GM10266 (cell line): ENCODE measurements at regions not wholly inside any gene's neighbourhood (a gene's known extent, or its start where the extent isn't known, plus 50 kb on each side); places are given as distances from the start of the nearest gene placed in this dataset.

ENCODE experiments used
- DNase-seq: peaks from one replicate; pipeline ENCODE4 v3.0.0; 2012; ENCODE audit errors: extremely low spot score
- TF ChIP-seq, protein P1 (sequence below): IDR thresholded peaks from 2 replicates; pipeline ENCODE4 v1.5.1; 2012; ENCODE audit warnings: mild to moderate bottlenecking, low read depth; ENCODE audit not compliant: control insufficient read depth, insufficient read depth; ENCODE audit errors: missing control alignments

- DNase-seq = no peak
- TF ChIP-seq, protein P1, sequence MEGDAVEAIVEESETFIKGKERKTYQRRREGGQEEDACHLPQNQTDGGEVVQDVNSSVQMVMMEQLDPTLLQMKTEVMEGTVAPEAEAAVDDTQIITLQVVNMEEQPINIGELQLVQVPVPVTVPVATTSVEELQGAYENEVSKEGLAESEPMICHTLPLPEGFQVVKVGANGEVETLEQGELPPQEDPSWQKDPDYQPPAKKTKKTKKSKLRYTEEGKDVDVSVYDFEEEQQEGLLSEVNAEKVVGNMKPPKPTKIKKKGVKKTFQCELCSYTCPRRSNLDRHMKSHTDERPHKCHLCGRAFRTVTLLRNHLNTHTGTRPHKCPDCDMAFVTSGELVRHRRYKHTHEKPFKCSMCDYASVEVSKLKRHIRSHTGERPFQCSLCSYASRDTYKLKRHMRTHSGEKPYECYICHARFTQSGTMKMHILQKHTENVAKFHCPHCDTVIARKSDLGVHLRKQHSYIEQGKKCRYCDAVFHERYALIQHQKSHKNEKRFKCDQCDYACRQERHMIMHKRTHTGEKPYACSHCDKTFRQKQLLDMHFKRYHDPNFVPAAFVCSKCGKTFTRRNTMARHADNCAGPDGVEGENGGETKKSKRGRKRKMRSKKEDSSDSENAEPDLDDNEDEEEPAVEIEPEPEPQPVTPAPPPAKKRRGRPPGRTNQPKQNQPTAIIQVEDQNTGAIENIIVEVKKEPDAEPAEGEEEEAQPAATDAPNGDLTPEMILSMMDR = no peak
Measured at GRCh38 chr3:40867797-40868196, 331.5 kb upstream of the CTNNB1 start.

DNA sequence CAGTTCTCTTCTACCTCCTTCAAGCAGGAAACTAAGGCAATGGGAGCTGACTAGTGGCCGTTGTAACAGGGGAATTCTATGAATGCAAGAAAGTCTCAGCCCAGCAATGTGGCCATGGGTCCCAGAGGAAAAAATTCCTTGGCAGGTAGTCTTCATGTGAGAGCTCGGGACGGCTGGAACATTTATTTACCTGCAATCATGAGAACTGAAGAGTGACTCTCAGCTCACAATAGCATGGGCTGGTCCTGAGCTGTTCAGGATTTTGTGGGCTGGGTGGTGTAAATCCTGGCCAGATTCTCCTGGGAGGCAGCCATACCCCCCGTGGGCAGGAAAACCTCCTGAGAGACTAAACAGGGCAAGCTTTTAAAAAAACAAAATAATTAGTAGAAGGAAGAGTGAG is 330.3 kb upstream of the CTNNB1 start:
- DNase-seq = no peak

GRCh38 chr3:40869939-40870338 is 329.4 kb upstream of the CTNNB1 start:
- TF ChIP-seq, protein P1 = no peak
- no peak for DNase-seq

More for the DNA sequence above, 330.3 kb upstream of the CTNNB1 start:
- TF ChIP-seq, protein P1 = no peak

DNA sequence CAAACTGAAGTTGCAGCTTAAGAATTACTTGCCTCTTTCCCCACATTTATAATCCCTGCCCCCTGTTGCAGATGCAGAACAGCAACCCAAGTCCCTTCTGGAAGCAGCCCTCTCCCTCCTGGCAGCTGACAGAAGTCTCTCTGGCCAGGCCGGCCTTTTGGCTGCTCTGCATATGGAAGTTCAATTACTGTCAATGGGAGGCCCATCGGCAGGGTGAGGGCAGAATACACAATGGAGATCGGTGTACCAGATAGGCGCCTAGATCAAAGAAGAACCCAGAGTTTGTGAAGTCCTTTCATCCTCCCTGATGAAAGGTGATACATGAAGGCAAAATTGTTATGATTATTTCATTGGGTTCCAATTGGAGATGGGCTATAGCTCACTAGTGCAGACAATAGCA is 327.9 kb upstream of the CTNNB1 start:
- no peak for DNase-seq
- TF ChIP-seq, protein P1 = no peak

- TF ChIP-seq, protein P1 = no peak
- no peak for DNase-seq
Measured at GRCh38 chr3:40872258-40872920, 326.9 kb upstream of the CTNNB1 start.

DNA sequence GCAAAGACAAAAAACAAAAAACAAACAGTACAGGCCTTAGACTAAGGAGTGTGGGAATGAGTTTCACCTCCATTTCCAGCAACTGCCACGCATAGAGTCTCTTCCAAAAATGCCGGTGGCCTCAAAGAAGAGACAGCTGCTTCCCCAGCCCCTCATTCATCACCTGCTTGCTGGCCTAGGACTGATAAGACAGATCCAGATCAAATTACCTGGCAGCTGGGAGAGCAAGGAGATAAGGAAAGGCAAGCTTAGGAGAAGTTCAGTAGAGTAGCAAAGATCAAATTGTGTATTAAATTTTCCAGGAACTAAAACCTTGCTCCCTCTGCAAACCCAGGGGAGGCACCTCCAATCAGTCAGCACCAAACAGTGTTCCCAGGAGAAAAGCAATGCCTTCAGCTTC is 325.8 kb upstream of the CTNNB1 start:
- TF ChIP-seq, protein P1 = no peak
- no peak for DNase-seq

DNA sequence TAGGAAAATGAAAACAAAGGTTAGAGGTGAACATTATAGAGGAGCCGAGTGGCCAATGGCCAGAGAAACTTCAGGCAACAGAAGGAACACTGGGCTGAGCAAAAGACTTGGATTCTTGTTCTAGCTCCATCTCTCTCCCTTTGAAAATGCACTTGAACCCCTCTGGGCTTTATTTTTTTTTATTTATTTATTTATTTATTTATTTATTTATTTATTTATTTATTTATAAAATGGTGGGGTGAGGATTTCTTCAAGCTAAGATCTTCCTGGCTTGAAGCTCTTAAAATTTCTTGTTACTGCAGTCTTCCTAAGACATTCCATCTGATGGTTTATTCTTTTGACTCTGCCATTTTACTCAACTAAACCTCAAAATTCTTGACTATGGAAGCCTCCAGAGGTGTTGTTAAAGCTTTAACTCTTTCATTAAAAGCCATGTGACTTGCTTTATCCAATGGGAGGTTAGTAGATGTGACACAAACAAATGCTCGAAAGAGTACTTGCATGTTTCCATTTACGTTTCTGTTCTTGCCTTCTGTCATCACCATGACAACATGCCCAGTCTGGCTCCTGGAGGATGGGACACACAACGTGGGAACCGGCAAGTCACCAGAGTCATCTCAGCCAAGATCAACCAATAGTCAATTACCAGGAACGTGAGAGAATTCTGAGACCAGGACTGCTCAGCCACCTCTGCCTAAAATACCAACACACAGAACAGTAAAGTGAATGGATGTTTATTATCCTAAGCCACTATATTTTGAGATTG is 325.2 kb upstream of the CTNNB1 start:
- TF ChIP-seq, protein P1 = no peak
- no peak for DNase-seq
